Kidney (tissue), 13 donors: ENCODE measurements at regions not wholly inside any gene's neighbourhood (a gene's known extent, or its start where the extent isn't known, plus 50 kb on each side); places are given as distances from the start of the nearest gene placed in this dataset.

ENCODE experiments used
- DNase-seq, 5 donors: peaks; one replicate each; pipeline ENCODE4 v3.0.0-alpha.2; 2013 to 2020
- FAIRE-seq: peaks from 2 replicates; lab custom pipeline; 2012; peaks lifted over from hg19 to GRCh38; lab: Jason Lieb, UNC
- H3K27ac ChIP-seq, 2 donors: one replicate each; pipeline ENCODE4 v1.7.0; 2013; ENCODE audit warnings: low read depth in 2 of 2, low read length in 2 of 2, inconsistent platforms in 1 of 2
- H3K27me3 ChIP-seq: one replicate; pipeline ENCODE4 v1.7.1; 2013; ENCODE audit warnings: low read length, inconsistent platforms; ENCODE audit not compliant: control insufficient read depth, insufficient read depth
- H3K36me3 ChIP-seq, 3 donors: one replicate each; pipeline versions ENCODE4 v1.7.0 to v1.7.1; 2013; ENCODE audit warnings: low read length in 3 of 3, control low read depth in 1 of 3, inconsistent platforms in 1 of 3; ENCODE audit not compliant: insufficient read depth in 3 of 3, control insufficient read depth in 2 of 3
- H3K4me1 ChIP-seq, 3 donors: one replicate each; pipeline versions ENCODE4 v1.7.0 to v1.7.1; 2013; ENCODE audit warnings: low read length in 3 of 3, inconsistent platforms in 1 of 3, low read depth in 1 of 3; ENCODE audit not compliant: control insufficient read depth in 2 of 3, insufficient read depth in 2 of 3
- H3K4me3 ChIP-seq, 3 donors: one replicate each; pipeline versions ENCODE4 v1.7.0 to v1.8.1; 2013; ENCODE audit warnings: low read length in 3 of 3, control low read depth in 1 of 3, inconsistent platforms in 1 of 3
- H3K9ac ChIP-seq, 3 donors: one replicate each; pipeline versions ENCODE4 v1.7.0 to v1.7.1; 2013; ENCODE audit warnings: low read length in 3 of 3, control low read depth in 1 of 3, inconsistent platforms in 1 of 3
- H3K9me3 ChIP-seq, 3 donors: one replicate each; pipeline versions ENCODE4 v1.7.0 to v1.7.1; 2013; ENCODE audit warnings: low read length in 3 of 3, control low read depth in 1 of 3, inconsistent platforms in 1 of 3; ENCODE audit not compliant: control insufficient read depth in 2 of 3, insufficient read depth in 1 of 3
- CTCF ChIP-seq: IDR thresholded peaks from 3 replicates; pipeline ENCODE4 v1.5.1; 2012; ENCODE audit warnings: mild to moderate bottlenecking, moderate library complexity, borderline replicate concordance; ENCODE audit not compliant: insufficient read depth; ENCODE audit errors: extremely low read depth
- intact Hi-C: fragments of 100-400 bp; cut with DNase I; formaldehyde crosslinking; loops from one replicate; pipeline ENCODE4 v1.11.1; 2022
- donor health status: control.
- donor health status: control.
- donor health status: control.
- donor health status: control.
- donor health status: control.
- donor health status: DM: yes; HTN: yes; CAD: no.
- donor health status: Normal renal cell carcinoma (clear cell type).

DNA sequence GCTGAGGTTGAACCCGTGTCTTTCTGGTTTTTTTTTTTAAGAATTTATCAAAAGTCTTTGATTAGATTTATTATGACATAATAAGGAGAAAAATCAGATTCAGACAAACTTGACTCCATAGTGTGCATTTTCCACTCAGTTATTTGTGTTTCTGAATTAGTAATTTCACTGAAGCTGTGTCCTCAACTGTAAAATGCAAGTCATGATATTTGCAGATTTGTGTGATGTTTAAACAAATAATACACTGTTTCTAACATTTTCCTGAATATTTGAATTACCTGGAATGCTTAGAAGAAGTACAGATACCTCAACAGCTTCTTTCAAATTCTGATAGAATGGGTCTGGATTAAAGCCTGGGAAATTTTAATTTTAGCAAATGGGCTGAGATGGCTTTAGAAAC is 1050.3 kb upstream of the MAP3K7 start:
- Histone ChIP-seq H3K27ac (no peak overlapping the region), H3K27me3 (no peaks in the 10 kb centered on the region), H3K4me3 (no peak overlapping the region), H3K4me1 (no peaks in the 10 kb centered on the region), H3K9ac (no peak overlapping the region), H3K9me3 (no peaks in the 10 kb centered on the region), H3K36me3 (no peaks in the 10 kb centered on the region)
- no peak for TF ChIP-seq CTCF
- FAIRE-seq = no peak
- intact Hi-C loops = no loop called here
- no peak for DNase-seq

DNA sequence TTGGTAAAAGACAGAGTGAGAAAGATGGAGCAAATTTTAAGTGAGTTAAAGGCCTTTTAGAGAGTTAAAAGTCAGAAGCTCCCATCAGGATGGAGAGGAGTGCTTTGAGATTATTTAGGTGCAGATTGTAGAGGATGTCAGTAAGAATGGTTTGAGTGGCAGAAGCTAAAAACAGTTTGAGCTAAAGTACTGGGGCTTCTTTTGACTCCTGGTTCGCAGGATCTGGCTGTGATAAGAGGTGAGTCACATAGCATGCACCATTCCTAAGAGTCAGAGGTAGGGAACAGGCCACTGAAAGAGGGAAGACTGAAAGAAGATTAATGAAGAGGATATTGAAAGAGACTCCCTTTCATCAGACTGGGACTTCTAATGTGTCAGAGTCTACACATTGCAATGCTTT is 1047.9 kb upstream of the MAP3K7 start:
- FAIRE-seq (no peak), DNase-seq (no peak)
- H3K9ac ChIP-seq = no peak overlapping the region
- TF ChIP-seq CTCF = no peak
- no peak overlapping the region for H3K4me3 ChIP-seq
- H3K27ac ChIP-seq = no peak overlapping the region
- no peaks in the 10 kb centered on the region for H3K36me3 ChIP-seq
- H3K9me3 ChIP-seq = no peaks in the 10 kb centered on the region
- intact Hi-C loops = no loop called here
- H3K27me3 ChIP-seq = no peaks in the 10 kb centered on the region
- no peaks in the 10 kb centered on the region for H3K4me1 ChIP-seq

- intact Hi-C loops = no loop called here
These were observed 1046.7 kb upstream of the MAP3K7 start for GRCh38 chr6:91633374-91634111.

More at GRCh38 chr6:91633374-91634111, 1046.7 kb upstream of the MAP3K7 start:
- Histone ChIP-seq H3K4me3 (no peak overlapping the region), H3K9ac (no peak overlapping the region), H3K36me3 (no peaks in the 10 kb centered on the region), H3K9me3 (no peaks in the 10 kb centered on the region), H3K27me3 (no peaks in the 10 kb centered on the region), H3K4me1 (no peaks in the 10 kb centered on the region), H3K27ac (no peak overlapping the region)
- FAIRE-seq = no peak
- no peak for TF ChIP-seq CTCF
- peak in 3 of 5 donors; percentile 12 to 43 (median 16) for DNase-seq
